ENCODE measurements at regions not wholly inside any gene's neighbourhood (a gene's known extent, or its start where the extent isn't known, plus 50 kb on each side); places are given as distances from the start of the nearest gene placed in this dataset.

DNA sequence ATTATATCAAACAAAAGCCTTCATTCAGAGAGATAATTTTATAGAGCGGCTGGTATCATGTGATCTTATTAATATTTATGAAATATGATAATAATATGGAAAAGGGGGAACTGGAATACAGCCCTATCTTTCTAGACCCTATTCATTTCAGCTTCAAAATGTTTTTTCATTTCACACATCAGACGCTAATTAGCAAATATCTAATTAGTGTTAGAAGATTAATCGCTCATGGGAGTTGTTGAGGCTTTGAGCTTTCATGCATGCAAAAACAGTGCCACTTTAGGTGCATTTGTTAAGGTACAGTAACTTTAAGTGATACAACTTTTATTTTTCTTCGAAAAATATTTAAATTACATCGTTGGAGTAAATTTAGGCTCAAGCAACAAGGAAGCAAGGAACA is 751.7 kb upstream of the WWC1 start:
- TF ChIP-seq POLR2A (IDR thresholded peaks at IDR 0.05; ENCODE audit: low read length) (no peak), GATA1 (IDR thresholded peaks at IDR 0.05; ENCODE audit: low read depth, low read length) (no peak)
